Astrocyte (in vitro differentiated cells and primary cell): ENCODE measurements at regions not wholly inside any gene's neighbourhood (a gene's known extent, or its start where the extent isn't known, plus 50 kb on each side); places are given as distances from the start of the nearest gene placed in this dataset.

ENCODE experiments used
- DNase-seq: peaks from one replicate; pipeline ENCODE4 v3.0.0-alpha.2; 2010; ENCODE audit warnings: low read depth
- FAIRE-seq: peaks from 2 replicates; lab custom pipeline; 2011; peaks lifted over from hg19 to GRCh38; lab: Jason Lieb, UNC
- H2AFZ ChIP-seq: 2 replicates; pipeline ENCODE4 v1.6.0; 2012; ENCODE audit warnings: low read depth, low read length, inconsistent platforms
- H3K27ac ChIP-seq: 2 replicates; pipeline ENCODE4 v1.5.1; 2011; ENCODE audit warnings: low read depth, low read length, inconsistent platforms
- H3K27me3 ChIP-seq: 2 replicates; pipeline ENCODE4 v1.6.0; 2011; ENCODE audit warnings: low read length, inconsistent platforms; ENCODE audit not compliant: insufficient read depth
- H3K36me3 ChIP-seq: 2 replicates; pipeline ENCODE4 v1.5.1; 2011; ENCODE audit warnings: low read length, inconsistent platforms; ENCODE audit not compliant: insufficient read depth
- H3K4me1 ChIP-seq: 2 replicates; pipeline ENCODE4 v1.5.1; 2011; ENCODE audit warnings: low read length, inconsistent platforms; ENCODE audit not compliant: insufficient read depth
- H3K4me2 ChIP-seq: 2 replicates; pipeline ENCODE4 v1.6.0; 2012; ENCODE audit warnings: low read length, inconsistent platforms
- H3K4me3 ChIP-seq: 2 replicates; pipeline ENCODE4 v1.5.1; 2011; ENCODE audit warnings: low read depth, mild to moderate bottlenecking, low read length, inconsistent platforms; ENCODE audit not compliant: insufficient read depth
- H3K79me2 ChIP-seq: 2 replicates; pipeline ENCODE4 v1.6.0; 2012; ENCODE audit warnings: mild to moderate bottlenecking, low read length, inconsistent platforms; ENCODE audit not compliant: insufficient read depth
- H3K9ac ChIP-seq: 2 replicates; pipeline ENCODE4 v1.6.0; 2012; ENCODE audit warnings: mild to moderate bottlenecking, low read length, inconsistent platforms
- H3K9me3 ChIP-seq: 2 replicates; pipeline ENCODE4 v1.5.1; 2012; ENCODE audit warnings: low read depth, mild to moderate bottlenecking, low read length, inconsistent platforms; ENCODE audit not compliant: insufficient read depth
- H4K20me1 ChIP-seq: 2 replicates; pipeline ENCODE4 v1.6.0; 2012; ENCODE audit warnings: low read length, inconsistent platforms; ENCODE audit not compliant: insufficient read depth
- H3K27ac Mint-ChIP-seq: one replicate; pipeline ENCODE4 v1.8.0; 2021; ENCODE audit warnings: mild to moderate bottlenecking, mixed read lengths; ENCODE audit not compliant: unreplicated experiment
- H3K27me3 Mint-ChIP-seq: one replicate; pipeline ENCODE4 v1.8.0; 2021; ENCODE audit warnings: low read depth, mixed read lengths; ENCODE audit not compliant: unreplicated experiment
- H3K36me3 Mint-ChIP-seq: one replicate; pipeline ENCODE4 v1.8.0; 2021; ENCODE audit warnings: low read depth, mixed read lengths; ENCODE audit not compliant: unreplicated experiment
- H3K4me1 Mint-ChIP-seq: one replicate; pipeline ENCODE4 v1.8.0; 2021; ENCODE audit warnings: low read depth, mixed read lengths; ENCODE audit not compliant: unreplicated experiment
- H3K4me3 Mint-ChIP-seq: one replicate; pipeline ENCODE4 v1.8.0; 2021; ENCODE audit warnings: mild to moderate bottlenecking, moderate library complexity, mixed read lengths; ENCODE audit not compliant: unreplicated experiment
- H3K9me3 Mint-ChIP-seq: one replicate; pipeline ENCODE4 v1.8.0; 2021; ENCODE audit warnings: mild to moderate bottlenecking, mixed read lengths; ENCODE audit not compliant: unreplicated experiment
- CTCF ChIP-seq: IDR thresholded peaks from 2 replicates; pipeline ENCODE4 v1.5.1; 2011; ENCODE audit warnings: low read depth, mild to moderate bottlenecking, inconsistent platforms, low read length, moderate library complexity; ENCODE audit not compliant: insufficient read depth
- EZH2 ChIP-seq: IDR thresholded peaks from 2 replicates; pipeline ENCODE4 v1.6.1; 2012; ENCODE audit warnings: mild to moderate bottlenecking, low read length, inconsistent platforms; ENCODE audit not compliant: insufficient read depth

- DNase-seq, result no peak
- Histone ChIP-seq H3K4me1 (no peaks in the 10 kb centered on the region), H3K79me2 (no peaks in the 10 kb centered on the region), H3K27ac (no peak overlapping the region), H4K20me1 (no peaks in the 10 kb centered on the region), H3K36me3 (no peaks in the 10 kb centered on the region), H3K4me3 (no peak overlapping the region), H3K9me3 (no peaks in the 10 kb centered on the region), H2AFZ (no peak overlapping the region), H3K9ac (no peak overlapping the region), H3K27me3 (peaks cover 4% of the 10 kb centered on the region), H3K4me2 (no peak overlapping the region)
- H3K27ac Mint-ChIP-seq, result no peak overlapping the region
- no peak overlapping the region for H3K4me3 Mint-ChIP-seq
- no peaks in the 10 kb centered on the region for H3K4me1 Mint-ChIP-seq
- peaks cover 3% of the 10 kb centered on the region for H3K9me3 Mint-ChIP-seq
- no peaks in the 10 kb centered on the region for H3K36me3 Mint-ChIP-seq
- FAIRE-seq, result no peak
- no peak for TF ChIP-seq EZH2
- TF ChIP-seq CTCF, result no peak
- H3K27me3 Mint-ChIP-seq, result no peaks in the 10 kb centered on the region
Observed at GRCh38 chr2:157986761-157987160, 110.6 kb upstream of the ACVR1 start.

DNA sequence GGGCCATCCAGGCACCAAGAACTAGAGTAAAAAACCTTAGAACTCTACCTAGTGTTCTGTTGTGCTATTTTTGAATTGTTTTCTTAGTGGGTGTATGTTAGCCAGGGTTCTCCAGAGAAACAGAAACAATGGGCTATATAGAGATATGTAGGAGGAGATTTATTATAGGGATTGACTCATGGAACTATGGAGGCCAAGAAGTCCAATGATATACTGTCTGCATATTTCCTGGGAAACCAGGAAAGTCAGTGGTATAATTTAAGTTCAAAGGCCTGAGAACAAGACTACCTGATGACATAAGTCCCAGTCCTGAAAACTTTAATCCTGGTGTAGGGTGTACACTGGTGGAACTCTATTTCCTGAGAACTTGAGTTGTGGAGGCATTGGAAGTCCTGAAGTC lies 108.7 kb upstream of the ACVR1 start:
- H3K27me3 ChIP-seq, result peaks cover 2% of the 10 kb centered on the region
- no peak overlapping the region for H3K4me2 ChIP-seq
- no peak overlapping the region for H2AFZ ChIP-seq
- H3K27ac ChIP-seq, result no peak overlapping the region
- peaks cover 7% of the 10 kb centered on the region for H3K9me3 Mint-ChIP-seq
- H3K4me1 ChIP-seq, result no peaks in the 10 kb centered on the region
- DNase-seq, result no peak
- no peaks in the 10 kb centered on the region for H3K79me2 ChIP-seq
- no peaks in the 10 kb centered on the region for H3K27me3 Mint-ChIP-seq
- H3K9me3 ChIP-seq, result no peaks in the 10 kb centered on the region
- H3K4me3 Mint-ChIP-seq, result no peak overlapping the region
- H3K4me3 ChIP-seq, result no peak overlapping the region
- H3K36me3 ChIP-seq, result no peaks in the 10 kb centered on the region
- H3K9ac ChIP-seq, result no peak overlapping the region
- TF ChIP-seq EZH2 (no peak), CTCF (no peak)
- H3K4me1 Mint-ChIP-seq, result no peaks in the 10 kb centered on the region
- FAIRE-seq, result no peak
- no peaks in the 10 kb centered on the region for H3K36me3 Mint-ChIP-seq
- no peak overlapping the region for H3K27ac Mint-ChIP-seq
- H4K20me1 ChIP-seq, result no peaks in the 10 kb centered on the region

- H3K27me3 ChIP-seq, result no peaks in the 10 kb centered on the region
- no peak overlapping the region for H2AFZ ChIP-seq
- peaks cover 11% of the 10 kb centered on the region for H3K9me3 Mint-ChIP-seq
- H3K27ac ChIP-seq, result no peak overlapping the region
- H3K4me3 Mint-ChIP-seq, result no peak overlapping the region
- no peak overlapping the region for H3K4me2 ChIP-seq
- no peaks in the 10 kb centered on the region for H3K4me1 Mint-ChIP-seq
- H3K27ac Mint-ChIP-seq, result no peak overlapping the region
- no peaks in the 10 kb centered on the region for H3K27me3 Mint-ChIP-seq
- TF ChIP-seq CTCF (no peak), EZH2 (no peak)
- no peak overlapping the region for H3K9ac ChIP-seq
- no peak overlapping the region for H3K4me3 ChIP-seq
- H3K79me2 ChIP-seq, result no peaks in the 10 kb centered on the region
- no peaks in the 10 kb centered on the region for H3K9me3 ChIP-seq
- FAIRE-seq (no peak), DNase-seq (no peak)
- no peaks in the 10 kb centered on the region for H3K36me3 ChIP-seq
- H3K4me1 ChIP-seq, result no peaks in the 10 kb centered on the region
- H4K20me1 ChIP-seq, result no peaks in the 10 kb centered on the region
- H3K36me3 Mint-ChIP-seq, result no peaks in the 10 kb centered on the region
Observed at GRCh38 chr2:157980020-157980419, 103.9 kb upstream of the ACVR1 start.
